Prostate gland (tissue), 2 donors: ENCODE measurements at regions not wholly inside any gene's neighbourhood (a gene's known extent, or its start where the extent isn't known, plus 50 kb on each side); places are given as distances from the start of the nearest gene placed in this dataset.
"Not testable (repeated sequence)": the region's sequence is repeated elsewhere in the genome, so short reads cannot be mapped to it uniquely, and the experiment has no call there.

Experiments used
- CTCF ChIP-seq, 4 experiments: fragments of 200-600 bp in 2 of 4; fragments of 450-650 bp in 2 of 4; sonication (generic) in 2 of 4; IDR thresholded peaks; 1 replicate in 3 of 4; 2 replicates in 1 of 4; pipeline ENCODE4 v1.5.1; 2016 to 2019; ENCODE audit warnings: antibody characterized with exemption in 4 of 4, mild to moderate bottlenecking in 2 of 4, moderate library complexity in 2 of 4
- POLR2A ChIP-seq: fragments of 450-650 bp; IDR thresholded peaks from one replicate; pipeline ENCODE4 v1.6.1; 2016; ENCODE audit warnings: antibody characterized with exemption, mild to moderate bottlenecking
- POLR2AphosphoS5 ChIP-seq: sonication (generic); formaldehyde crosslinking; IDR thresholded peaks from one replicate; pipeline ENCODE4 v1.6.1; 2017; ENCODE audit warnings: antibody characterized with exemption

- TF ChIP-seq POLR2AphosphoS5; POLR2A; CTCF (IDR thresholded peaks at IDR 0.05): not testable (repeated sequence)
Measured at GRCh38 chr21:9656455-9656854, 864.9 kb upstream of the TPTE start.
